SU-DHL-6 (cell line): ENCODE measurements at regions not wholly inside any gene's neighbourhood (a gene's known extent, or its start where the extent isn't known, plus 50 kb on each side); places are given as distances from the start of the nearest gene placed in this dataset.
"Not testable (repeated sequence)": the region's sequence is repeated elsewhere in the genome, so short reads cannot be mapped to it uniquely, and the experiment has no call there.

Source experiments
- H2AFZ ChIP-seq: fragments of 200-600 bp; sonication (generic); 2 replicates; pipeline ENCODE4 v1.6.1; 2014; ENCODE audit warnings: low read depth, mild to moderate bottlenecking, moderate library complexity, mixed read lengths, antibody characterized with exemption, low read length; ENCODE audit not compliant: severe bottlenecking
- H3F3A ChIP-seq: fragments of 200-600 bp; shearing (Covaris generic); 2 replicates; pipeline ENCODE4 v1.6.0; 2016; ENCODE audit warnings: antibody characterized with exemption, mild to moderate bottlenecking; ENCODE audit not compliant: insufficient read depth
- H3K27ac ChIP-seq: fragments of 200-600 bp; sonication (generic); 2 replicates; pipeline ENCODE4 v1.5.1; 2016; ENCODE audit warnings: low read depth, mild to moderate bottlenecking, low read length, moderate library complexity, mixed read lengths
- H3K27me3 ChIP-seq: fragments of 200-600 bp; sonication (generic), shearing (Covaris generic); 2 replicates; pipeline ENCODE4 v1.6.0; 2014; ENCODE audit warnings: mild to moderate bottlenecking, low read length
- H3K36me3 ChIP-seq: fragments of 200-600 bp; sonication (generic); 2 replicates; pipeline ENCODE4 v1.6.1; 2014; ENCODE audit warnings: mild to moderate bottlenecking, low read length, mixed read lengths
- H3K4me2 ChIP-seq: fragments of 300-600, 200-600 bp; shearing (Covaris generic), sonication (generic); 2 replicates; pipeline ENCODE4 v1.6.0; 2014; ENCODE audit warnings: low read length, low read depth, mild to moderate bottlenecking; ENCODE audit not compliant: poor library complexity, severe bottlenecking
- H3K4me3 ChIP-seq: fragments of 200-600 bp; sonication (generic); 2 replicates; pipeline ENCODE4 v1.5.1; 2014; ENCODE audit warnings: antibody characterized with exemption, low read length, mild to moderate bottlenecking, mixed read lengths; ENCODE audit not compliant: insufficient read depth, poor library complexity, severe bottlenecking
- H3K79me2 ChIP-seq: fragments of 200-600 bp; sonication (generic); 2 replicates; pipeline ENCODE4 v1.6.1; 2014; ENCODE audit warnings: mild to moderate bottlenecking, low read length, moderate library complexity; ENCODE audit not compliant: insufficient read depth
- H3K9ac ChIP-seq: fragments of 200-600 bp; sonication (generic); 2 replicates; pipeline ENCODE4 v1.7.0; 2014; ENCODE audit warnings: mild to moderate bottlenecking, low read length
- H3K9me2 ChIP-seq: fragments of 200-600 bp; sonication (generic); replicated peaks from 2 replicates; pipeline ENCODE4 v1.6.1; 2014; ENCODE audit warnings: low read length; ENCODE audit not compliant: insufficient read depth
- H3K9me3 ChIP-seq: fragments of 200-600 bp; sonication (generic); 2 replicates; pipeline ENCODE4 v1.6.1; 2014; ENCODE audit warnings: low read length, mixed read lengths; ENCODE audit not compliant: insufficient read depth
- H4K20me1 ChIP-seq: fragments of 200-600 bp; sonication (generic); 2 replicates; pipeline ENCODE4 v1.6.1; 2014; ENCODE audit warnings: low read depth, mild to moderate bottlenecking, antibody characterized with exemption, low read length, moderate library complexity, mixed read lengths
- CTCF ChIP-seq: fragments of 200-600 bp; sonication (generic); IDR thresholded peaks from one replicate; pipeline ENCODE4 v1.5.1; 2017; ENCODE audit warnings: antibody characterized with exemption, mild to moderate bottlenecking, low read length, moderate library complexity; ENCODE audit not compliant: insufficient read depth, poor library complexity, severe bottlenecking
- EZH2phosphoT487 ChIP-seq: fragments of 200-600 bp; sonication (generic), shearing (Covaris generic); conservative IDR thresholded peaks from 2 replicates; pipeline ENCODE4 v1.6.1; 2018; ENCODE audit warnings: mild to moderate bottlenecking, antibody characterized with exemption, low read length, moderate library complexity, mixed read lengths

GRCh38 chr9:87420884-87421283, 76.8 kb upstream of the DAPK1 start:
- Histone ChIP-seq H2AFZ (no peak overlapping the region), H3K79me2 (no peaks in the 10 kb centered on the region), H3K27ac (no peak overlapping the region), H3K36me3 (no peaks in the 10 kb centered on the region), H3K27me3 (no peaks in the 10 kb centered on the region), H4K20me1 (no peaks in the 10 kb centered on the region), H3F3A (no peaks in the 10 kb centered on the region), H3K4me2 (no peak overlapping the region), H3K4me3 (no peak overlapping the region), H3K9me2 (no peaks in the 10 kb centered on the region), H3K9me3 (no peaks in the 10 kb centered on the region), H3K9ac (no peak overlapping the region)
- TF ChIP-seq EZH2phosphoT487 (no peak), CTCF (no peak)

DNA sequence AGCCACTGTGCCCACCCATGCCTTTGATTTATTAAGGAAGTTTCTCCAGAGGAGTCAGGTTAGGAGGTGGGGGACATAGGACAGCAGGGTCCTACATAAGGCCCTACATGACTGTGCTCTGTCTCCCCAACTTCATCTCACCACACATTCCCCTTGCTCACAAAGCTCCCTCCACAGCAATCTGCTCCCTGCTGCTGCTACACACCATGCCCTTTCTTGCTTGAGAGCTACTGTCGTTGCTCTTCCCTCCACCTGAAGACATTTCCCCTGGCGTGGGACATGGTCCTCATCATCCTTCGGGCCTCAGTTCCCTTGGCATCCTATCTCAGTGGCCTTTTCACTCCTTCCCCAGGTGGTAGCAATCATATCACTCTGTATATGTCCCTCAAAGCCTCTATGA, 75.9 kb upstream of the DAPK1 start:
- Histone ChIP-seq H2AFZ (no peak overlapping the region), H3K27me3 (no peaks in the 10 kb centered on the region), H3F3A (no peaks in the 10 kb centered on the region), H3K9me2 (no peaks in the 10 kb centered on the region), H4K20me1 (no peaks in the 10 kb centered on the region), H3K9me3 (no peaks in the 10 kb centered on the region), H3K79me2 (no peaks in the 10 kb centered on the region), H3K9ac (no peak overlapping the region), H3K4me3 (no peak overlapping the region), H3K4me2 (no peak overlapping the region), H3K27ac (no peak overlapping the region), H3K36me3 (no peaks in the 10 kb centered on the region)
- TF ChIP-seq EZH2phosphoT487 (no peak), CTCF (no peak)

- Histone ChIP-seq H3K4me2 (no peak overlapping the region), H3K79me2 (no peaks in the 10 kb centered on the region), H3F3A (no peaks in the 10 kb centered on the region), H3K36me3 (no peaks in the 10 kb centered on the region), H3K27me3 (no peaks in the 10 kb centered on the region), H2AFZ (no peak overlapping the region), H3K9me3 (no peaks in the 10 kb centered on the region), H4K20me1 (no peaks in the 10 kb centered on the region), H3K27ac (no peak overlapping the region), H3K9me2 (no peaks in the 10 kb centered on the region), H3K9ac (no peak overlapping the region), H3K4me3 (no peak overlapping the region)
- TF ChIP-seq EZH2phosphoT487 (no peak), CTCF (no peak)
Measured at GRCh38 chr9:87422999-87423398, 74.7 kb upstream of the DAPK1 start.

- H4K20me1 ChIP-seq, H3K27ac ChIP-seq, H3K4me3 ChIP-seq, H3K9ac ChIP-seq, H3K9me2 ChIP-seq, H3K27me3 ChIP-seq, H3K79me2 ChIP-seq, H3K9me3 ChIP-seq, H2AFZ ChIP-seq, H3K4me2 ChIP-seq, H3F3A ChIP-seq, H3K36me3 ChIP-seq: not testable (repeated sequence)
Measured at GRCh38 chr9:87423885-87424284, 73.8 kb upstream of the DAPK1 start.
